H9 (cell line): ENCODE measurements at regions not wholly inside any gene's neighbourhood (a gene's known extent, or its start where the extent isn't known, plus 50 kb on each side); places are given as distances from the start of the nearest gene placed in this dataset.

Source experiments
- DNase-seq: peaks from one replicate; pipeline ENCODE4 v3.0.0-alpha.2; 2017
- H2AFZ ChIP-seq: one replicate; pipeline ENCODE4 v1.6.1; 2013; ENCODE audit warnings: mild to moderate bottlenecking, low read length, control low read depth, moderate library complexity
- H2AK5ac ChIP-seq: 2 replicates; pipeline ENCODE4 v1.6.1; 2013; ENCODE audit warnings: low read length, control low read depth, mixed read lengths; ENCODE audit not compliant: insufficient read length
- H2BK120ac ChIP-seq: one replicate; pipeline ENCODE4 v1.6.1; 2013; ENCODE audit warnings: low read depth, mild to moderate bottlenecking, low read length, control low read depth, inconsistent platforms; ENCODE audit not compliant: poor library complexity, severe bottlenecking
- H2BK12ac ChIP-seq: 2 replicates; pipeline ENCODE4 v1.6.1; 2013; ENCODE audit warnings: low read length, control low read depth, mixed read lengths, low read depth; ENCODE audit not compliant: insufficient read length
- H2BK15ac ChIP-seq: 2 replicates; pipeline ENCODE4 v1.6.1; 2013; ENCODE audit warnings: low read depth, low read length, control low read depth
- H2BK20ac ChIP-seq: one replicate; pipeline ENCODE4 v1.6.1; 2013; ENCODE audit warnings: low read depth, mild to moderate bottlenecking, low read length, control low read depth, inconsistent platforms; ENCODE audit not compliant: poor library complexity, severe bottlenecking
- H2BK5ac ChIP-seq: 2 replicates; pipeline ENCODE4 v1.6.1; 2013; ENCODE audit warnings: low read length, control low read depth, mixed read lengths; ENCODE audit not compliant: insufficient read length
- H3K14ac ChIP-seq: 2 replicates; pipeline ENCODE4 v1.6.1; 2013; ENCODE audit warnings: low read length, control low read depth; ENCODE audit not compliant: insufficient read depth
- H3K18ac ChIP-seq: 2 replicates; pipeline ENCODE4 v1.6.1; 2013; ENCODE audit warnings: low read depth, mild to moderate bottlenecking, mixed read lengths, low read length, control low read depth; ENCODE audit not compliant: insufficient read length
- H3K23ac ChIP-seq: 2 replicates; pipeline ENCODE4 v1.6.1; 2013; ENCODE audit warnings: low read length, control low read depth, mixed read lengths, low read depth; ENCODE audit not compliant: insufficient read length
- H3K23me2 ChIP-seq: 2 replicates; pipeline ENCODE4 v1.6.1; 2013; ENCODE audit warnings: low read depth, mild to moderate bottlenecking, mixed read lengths, low read length, control low read depth; ENCODE audit not compliant: insufficient read length, poor library complexity, severe bottlenecking
- H3K27ac ChIP-seq: 2 replicates; pipeline ENCODE4 v1.5.1; 2013; ENCODE audit warnings: low read length, control low read depth, mixed read lengths, low read depth; ENCODE audit not compliant: insufficient read length
- H3K27me3 ChIP-seq: 2 replicates; pipeline ENCODE4 v1.6.1; 2013; ENCODE audit warnings: low read length, control low read depth, inconsistent platforms; ENCODE audit not compliant: insufficient read depth
- H3K4ac ChIP-seq: 2 replicates; pipeline ENCODE4 v1.6.1; 2013; ENCODE audit warnings: low read depth, mild to moderate bottlenecking, control low read depth, inconsistent platforms, low read length, moderate library complexity
- H3K4me1 ChIP-seq: 2 replicates; pipeline ENCODE4 v1.6.1; 2013; ENCODE audit warnings: low read length, control low read depth, inconsistent platforms; ENCODE audit not compliant: insufficient read depth
- H3K4me2 ChIP-seq: 2 replicates; pipeline ENCODE4 v1.6.1; 2013; ENCODE audit warnings: low read length, control low read depth, mixed read lengths; ENCODE audit not compliant: insufficient read length, insufficient read depth
- H3K56ac ChIP-seq: 2 replicates; pipeline ENCODE4 v1.6.1; 2013; ENCODE audit warnings: low read depth, mild to moderate bottlenecking, mixed read lengths, low read length, control low read depth; ENCODE audit not compliant: insufficient read length
- H3K79me1 ChIP-seq: 2 replicates; pipeline ENCODE4 v1.6.1; 2013; ENCODE audit warnings: low read depth, mild to moderate bottlenecking, moderate library complexity, low read length, control low read depth, inconsistent platforms; ENCODE audit not compliant: insufficient read depth, poor library complexity, severe bottlenecking
- H3K79me2 ChIP-seq: 2 replicates; pipeline ENCODE4 v1.6.1; 2013; ENCODE audit warnings: low read length, control low read depth, inconsistent platforms; ENCODE audit not compliant: insufficient read depth
- H3K9ac ChIP-seq: 2 replicates; pipeline ENCODE4 v1.6.1; 2013; ENCODE audit warnings: low read length, control low read depth, mixed read lengths; ENCODE audit not compliant: insufficient read length; ENCODE audit errors: extremely low read depth
- H3K9me3 ChIP-seq: one replicate; pipeline ENCODE4 v1.6.1; 2013; ENCODE audit warnings: low read depth, low read length, inconsistent platforms; ENCODE audit not compliant: control insufficient read depth
- H3T11ph ChIP-seq: one replicate; pipeline ENCODE4 v1.6.1; 2013; ENCODE audit warnings: mild to moderate bottlenecking, low read length, control low read depth, inconsistent platforms
- H4K20me1 ChIP-seq: one replicate; pipeline ENCODE4 v1.6.1; 2013; ENCODE audit not compliant: control insufficient read depth, insufficient read length, insufficient read depth
- H4K5ac ChIP-seq: 2 replicates; pipeline ENCODE4 v1.6.1; 2013; ENCODE audit warnings: low read depth, mild to moderate bottlenecking, mixed read lengths, low read length, control low read depth; ENCODE audit not compliant: insufficient read length
- H4K8ac ChIP-seq: replicated peaks from 2 replicates; pipeline ENCODE4 v1.6.1; 2013; ENCODE audit warnings: low read length, control low read depth, mixed read lengths, low read depth; ENCODE audit not compliant: insufficient read length
- H4K91ac ChIP-seq: 2 replicates; pipeline ENCODE4 v1.6.1; 2013; ENCODE audit warnings: low read depth, mild to moderate bottlenecking, moderate library complexity, mixed read lengths, low read length, control low read depth; ENCODE audit not compliant: insufficient read length
- H3K27ac Mint-ChIP-seq, 3 experiments: 2 replicates in 2 of 3; 3 replicates in 1 of 3; pipeline ENCODE4 v1.8.0; 2020 to 2021; ENCODE audit warnings: mixed read lengths in 3 of 3, mild to moderate bottlenecking in 1 of 3, moderate library complexity in 1 of 3
- H3K27me3 Mint-ChIP-seq: 2 replicates; pipeline ENCODE4 v1.8.0; 2021; ENCODE audit warnings: low read depth, mild to moderate bottlenecking, moderate library complexity, mixed read lengths
- H3K36me3 Mint-ChIP-seq, 3 experiments: 2 replicates in 2 of 3; 3 replicates in 1 of 3; pipeline ENCODE4 v1.8.0; 2020 to 2021; ENCODE audit warnings: low read depth in 3 of 3, mixed read lengths in 3 of 3; ENCODE audit not compliant: insufficient read depth in 1 of 3
- H3K4me1 Mint-ChIP-seq, 2 experiments: 2 replicates each; pipeline ENCODE4 v1.8.0; 2020; ENCODE audit warnings: mixed read lengths in 2 of 2
- H3K4me3 Mint-ChIP-seq, 2 experiments: 2 replicates in 1 of 2; 3 replicates in 1 of 2; pipeline ENCODE4 v1.8.0; 2020 to 2021; ENCODE audit warnings: mild to moderate bottlenecking in 2 of 2, mixed read lengths in 2 of 2, moderate library complexity in 1 of 2
- H3K9me3 Mint-ChIP-seq, 2 experiments: 2 replicates in 1 of 2; 3 replicates in 1 of 2; pipeline ENCODE4 v1.8.0; 2020; ENCODE audit warnings: mild to moderate bottlenecking in 2 of 2, mixed read lengths in 2 of 2, moderate library complexity in 1 of 2
- WGBS: extraction: QIAGEN DNeasy Blood & Tissue Kit; methylation state at CpG from one replicate; pipeline ENCODE4 v1.1.7; 2013; ENCODE audit warnings: missing lambda C conversion rate, low lambda C conversion rate, mixed read lengths; ENCODE audit not compliant: insufficient read length; ENCODE audit errors: extremely low coverage; 5-methylcytosine and 5-hydroxymethylcytosine counted together
- TF ChIP-seq, protein P1 (sequence below): fragments of 200-600 bp; sonication (generic); conservative IDR thresholded peaks from 3 replicates; pipeline ENCODE4 v1.8.0; 2021; ENCODE audit warnings: antibody characterized with exemption, mild to moderate bottlenecking

DNA sequence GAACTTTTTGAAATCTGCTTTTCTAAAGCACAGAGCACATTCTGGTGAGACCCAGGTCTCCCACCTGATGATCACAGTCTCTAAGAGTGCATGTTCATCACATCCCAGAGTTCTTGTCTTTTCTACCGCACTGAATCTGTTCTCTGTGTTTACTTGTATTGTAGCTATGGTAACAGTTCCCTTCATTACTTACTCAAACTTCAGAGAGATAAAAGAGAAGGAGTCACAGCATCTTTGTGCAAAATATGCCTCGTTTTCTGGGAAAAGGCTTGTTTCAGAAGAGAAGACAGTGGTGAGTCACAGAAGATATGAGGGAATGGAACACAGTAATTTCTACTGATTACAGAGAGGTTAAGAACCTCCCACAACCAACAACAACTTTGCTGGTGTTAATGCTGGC, 580.6 kb downstream of the PLA2G4A start:
- H3K4me2 ChIP-seq, result no peak overlapping the region
- H4K20me1 ChIP-seq, result no peaks in the 10 kb centered on the region
- no peak overlapping the region for H3K14ac ChIP-seq
- no peak overlapping the region for H4K5ac ChIP-seq
- no peaks in the 10 kb centered on the region for H3K27me3 ChIP-seq
- no peak overlapping the region for H2BK12ac ChIP-seq
- no peak overlapping the region for H3K23ac ChIP-seq
- H3K79me1 ChIP-seq, result no peaks in the 10 kb centered on the region
- Mint-ChIP-seq H3K9me3 (no peaks in the 10 kb centered on the region; a peak in 1 of 5 replicates), H3K4me1 (peaks cover 20 to 29% of the 10 kb centered on the region in 2 experiments), H3K27ac (peak overlapping the region in 1 of 3 experiments; percentile 97; a peak in 3 of 7 replicates), H3K27me3 (no peaks in the 10 kb centered on the region), H3K4me3 (no peak overlapping the region), H3K36me3 (peaks cover 0 to 14% (median 0%) of the 10 kb centered on the region in 3 experiments; a peak in 2 of 7 replicates)
- no peak overlapping the region for H2BK120ac ChIP-seq
- TF ChIP-seq, protein P1, sequence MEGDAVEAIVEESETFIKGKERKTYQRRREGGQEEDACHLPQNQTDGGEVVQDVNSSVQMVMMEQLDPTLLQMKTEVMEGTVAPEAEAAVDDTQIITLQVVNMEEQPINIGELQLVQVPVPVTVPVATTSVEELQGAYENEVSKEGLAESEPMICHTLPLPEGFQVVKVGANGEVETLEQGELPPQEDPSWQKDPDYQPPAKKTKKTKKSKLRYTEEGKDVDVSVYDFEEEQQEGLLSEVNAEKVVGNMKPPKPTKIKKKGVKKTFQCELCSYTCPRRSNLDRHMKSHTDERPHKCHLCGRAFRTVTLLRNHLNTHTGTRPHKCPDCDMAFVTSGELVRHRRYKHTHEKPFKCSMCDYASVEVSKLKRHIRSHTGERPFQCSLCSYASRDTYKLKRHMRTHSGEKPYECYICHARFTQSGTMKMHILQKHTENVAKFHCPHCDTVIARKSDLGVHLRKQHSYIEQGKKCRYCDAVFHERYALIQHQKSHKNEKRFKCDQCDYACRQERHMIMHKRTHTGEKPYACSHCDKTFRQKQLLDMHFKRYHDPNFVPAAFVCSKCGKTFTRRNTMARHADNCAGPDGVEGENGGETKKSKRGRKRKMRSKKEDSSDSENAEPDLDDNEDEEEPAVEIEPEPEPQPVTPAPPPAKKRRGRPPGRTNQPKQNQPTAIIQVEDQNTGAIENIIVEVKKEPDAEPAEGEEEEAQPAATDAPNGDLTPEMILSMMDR, result no peak
- no peaks in the 10 kb centered on the region; the same call in 1 of the 2 replicates for H3K4me1 ChIP-seq
- DNase-seq, result no peak
- no peak overlapping the region for H3K56ac ChIP-seq
- no peak overlapping the region for H3K18ac ChIP-seq
- H2BK15ac ChIP-seq, result no peak overlapping the region
- H4K91ac ChIP-seq, result no peak overlapping the region
- no peak overlapping the region for H2BK5ac ChIP-seq
- H2AK5ac ChIP-seq, result no peak overlapping the region
- peak overlapping the region; percentile 29 for H2BK20ac ChIP-seq
- no CpG with 5 or more reads among the region's 2 CpGs for WGBS
- no peak overlapping the region for H3K27ac ChIP-seq
- no peak overlapping the region for H2AFZ ChIP-seq
- no peaks in the 10 kb centered on the region for H3K9me3 ChIP-seq
- H3K9ac ChIP-seq, result no peak overlapping the region
- H3T11ph ChIP-seq, result no peak overlapping the region
- H4K8ac ChIP-seq, result no peak overlapping the region
- H3K79me2 ChIP-seq, result no peaks in the 10 kb centered on the region
- no peaks in the 10 kb centered on the region for H3K23me2 ChIP-seq
- no peak overlapping the region for H3K4ac ChIP-seq
